Stimulated activated CD4-positive, alpha-beta T cell treated with anti-CD3 and anti-CD28 coated beads, Interleukin-1b, Interleukin-23, amount 100 ng/mL, for 24 hours (primary cell): ENCODE measurements at regions not wholly inside any gene's neighbourhood (a gene's known extent, or its start where the extent isn't known, plus 50 kb on each side); places are given as distances from the start of the nearest gene placed in this dataset.

ENCODE experiments used
- DNase-seq, 4 experiments: peaks; one replicate each; pipeline ENCODE4 v3.0.0-alpha.2; 2020; ENCODE audit warnings: low read depth in 4 of 4, low spot score in 1 of 4

DNA sequence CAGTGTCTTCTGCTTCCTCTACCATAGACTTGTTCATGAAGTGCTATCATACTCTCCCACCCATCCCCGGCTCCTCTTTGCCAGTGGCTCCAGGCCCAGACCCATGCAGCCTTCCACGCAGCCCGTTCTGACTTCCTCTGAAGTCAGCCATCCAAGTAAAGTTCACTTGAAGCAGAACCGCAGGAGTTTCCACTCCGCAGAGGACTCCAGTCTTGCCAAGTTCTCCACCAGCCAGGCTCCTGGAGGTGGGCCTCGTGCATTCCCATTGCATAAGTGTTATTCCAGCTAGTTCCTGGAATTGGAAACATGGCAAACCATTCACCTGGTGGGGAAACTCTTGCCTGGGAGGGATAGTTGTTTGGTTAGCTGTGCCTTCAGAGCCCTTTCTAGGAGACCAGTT lies 185.1 kb downstream of the PLPP3 start:
- no peak for DNase-seq

GRCh38 chr1:56390934-56391731 lies 188.2 kb downstream of the PLPP3 start:
- no peak for DNase-seq

- DNase-seq = no peak
Measured at GRCh38 chr1:56390232-56390867, 189.0 kb downstream of the PLPP3 start.

GRCh38 chr1:56389813-56390212 lies 189.6 kb downstream of the PLPP3 start:
- DNase-seq = no peak

- no peak for DNase-seq
Measured at GRCh38 chr1:56387071-56387740, 192.2 kb downstream of the PLPP3 start.

DNA sequence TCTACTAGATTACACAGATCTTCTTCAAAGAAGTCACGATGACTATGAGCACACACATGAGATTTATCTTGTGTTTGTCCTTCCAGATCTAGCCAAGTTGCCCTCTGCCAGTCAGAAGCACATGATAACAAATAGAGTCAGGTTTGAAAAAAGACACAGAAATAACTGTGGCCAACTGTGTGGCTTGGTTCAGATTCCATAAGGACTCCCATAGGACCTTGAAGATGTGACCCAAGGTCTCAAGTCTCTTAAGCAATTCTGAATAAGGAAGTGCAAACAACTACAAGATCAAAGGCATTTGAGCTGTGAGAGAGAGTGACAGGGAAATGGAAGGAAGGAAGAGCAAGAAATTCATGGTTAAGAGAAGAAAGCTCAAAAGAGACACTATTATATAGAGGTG lies 194.0 kb downstream of the PLPP3 start:
- no peak for DNase-seq

GRCh38 chr1:56382929-56383328 lies 196.4 kb downstream of the PLPP3 start:
- DNase-seq = no peak

GRCh38 chr1:56380531-56380930 lies 198.8 kb downstream of the PLPP3 start:
- DNase-seq = no peak

DNA sequence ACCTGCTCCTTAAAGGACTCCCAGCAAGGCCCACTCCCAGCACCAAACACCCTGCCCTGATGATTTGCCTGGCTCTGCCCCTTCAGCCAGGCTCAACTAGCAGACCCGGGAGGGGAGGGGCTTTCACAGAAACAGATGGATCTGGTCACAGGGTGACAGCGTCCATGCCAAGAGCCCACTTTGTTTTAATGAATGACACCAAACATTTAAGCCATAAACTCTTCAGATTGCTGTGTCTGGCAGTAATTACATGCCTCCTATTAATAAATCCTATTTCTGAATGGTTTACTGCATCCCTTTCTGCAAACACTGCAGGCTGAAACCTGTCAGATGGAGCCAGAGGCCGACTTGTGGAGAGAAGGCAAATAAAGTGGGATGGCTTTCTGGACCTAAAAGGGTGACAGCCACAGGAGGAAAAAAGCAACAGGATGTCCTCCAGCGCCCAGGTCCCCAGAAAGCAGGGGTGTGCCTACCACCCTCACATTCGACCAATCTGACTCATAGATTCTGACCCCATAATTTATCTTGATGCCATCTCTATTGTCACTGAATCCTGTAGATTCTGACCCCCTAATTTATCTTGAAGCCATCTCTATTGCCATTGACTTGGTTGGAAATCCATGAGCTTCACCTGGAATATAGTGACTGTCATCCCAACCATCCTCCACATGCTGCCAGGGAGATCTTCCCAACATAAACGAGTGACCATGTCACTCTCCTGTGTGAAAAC lies 200.9 kb downstream of the PLPP3 start:
- no peak for DNase-seq

DNA sequence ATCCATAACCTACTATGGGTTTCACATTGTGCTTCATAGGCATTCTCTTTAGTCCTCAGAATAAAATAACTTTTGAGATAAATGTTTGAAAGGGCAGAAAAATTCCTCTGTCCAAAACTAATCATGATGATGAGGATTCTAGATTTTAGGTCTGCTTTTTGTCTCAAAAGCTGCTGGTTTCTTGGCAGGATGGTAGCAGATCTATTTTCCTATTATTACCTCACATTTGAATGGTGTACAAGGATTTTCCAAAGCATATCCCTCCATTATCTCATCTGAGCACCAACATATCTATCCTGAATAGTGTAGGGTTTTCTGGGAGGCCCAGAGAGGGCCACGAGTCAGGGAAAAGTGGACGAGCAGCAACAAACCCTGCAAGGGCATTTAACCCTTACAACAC lies 201.9 kb downstream of the PLPP3 start:
- DNase-seq = no peak

- no peak for DNase-seq
Measured at GRCh38 chr1:56376188-56376984, 203.0 kb downstream of the PLPP3 start.

DNA sequence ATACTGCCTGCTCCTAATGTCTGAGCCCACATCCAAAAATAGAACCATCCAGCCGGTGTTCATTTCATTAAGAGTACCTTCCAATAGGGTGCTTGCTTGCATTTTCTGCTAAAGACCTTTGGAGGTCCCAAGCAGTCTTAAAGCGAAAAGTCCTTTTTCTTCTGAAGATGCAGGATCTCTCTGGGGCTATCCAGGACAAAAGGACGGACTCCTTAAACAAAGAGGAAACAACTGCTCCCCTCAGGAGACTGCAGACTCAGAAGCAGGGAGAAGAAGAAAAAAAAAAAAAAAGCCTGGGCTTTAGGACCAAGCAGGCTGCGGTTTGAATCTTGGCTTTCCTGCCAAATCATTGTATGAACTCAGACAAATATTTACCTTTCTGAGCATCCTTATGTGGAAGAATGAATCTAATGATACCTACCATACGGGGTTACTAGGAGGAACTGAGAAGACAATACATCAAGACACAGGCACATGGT lies 204.0 kb downstream of the PLPP3 start:
- DNase-seq = no peak

- DNase-seq = no peak
Measured at GRCh38 chr1:56374026-56374974, 205.1 kb downstream of the PLPP3 start.

GRCh38 chr1:56370513-56370912 lies 208.8 kb downstream of the PLPP3 start:
- no peak for DNase-seq

- DNase-seq = no peak
Measured at GRCh38 chr1:56363007-56363770, 216.2 kb downstream of the PLPP3 start.

GRCh38 chr1:56360021-56360420 lies 219.3 kb downstream of the PLPP3 start:
- no peak for DNase-seq

GRCh38 chr1:56359056-56359455 lies 220.3 kb downstream of the PLPP3 start:
- no peak for DNase-seq

- DNase-seq = no peak
Measured at GRCh38 chr1:56357927-56358690, 221.3 kb downstream of the PLPP3 start.
